HepG2 (cell line): ENCODE measurements at regions not wholly inside any gene's neighbourhood (a gene's known extent, or its start where the extent isn't known, plus 50 kb on each side); places are given as distances from the start of the nearest gene placed in this dataset.

Experiments
- AHDC1 ChIP-seq: sonication (generic); formaldehyde crosslinking; IDR thresholded peaks from 2 replicates; pipeline ENCODE4 v1.5.1; 2020; ENCODE audit warnings: mild to moderate bottlenecking, missing genetic modification reagents, borderline replicate concordance
- ATF6 ChIP-seq: sonication (generic); formaldehyde crosslinking; conservative IDR thresholded peaks from 2 replicates; pipeline ENCODE4 v1.4.0; 2020; ENCODE audit warnings: missing genetic modification reagents
- EP300 ChIP-seq, 3 experiments: sonication (generic) in 1 of 3; formaldehyde crosslinking in 1 of 3; IDR thresholded peaks; 2 replicates each; pipeline versions ENCODE4 v1.5.1 to v1.6.1; 2011 to 2020; ENCODE audit warnings: low read depth in 2 of 3, low read length in 2 of 3, borderline replicate concordance in 1 of 3, improper control_type of control experiment in 1 of 3, mild to moderate bottlenecking in 1 of 3, missing genetic modification reagents in 1 of 3, moderate library complexity in 1 of 3
- GABPA ChIP-seq, 2 experiments: IDR thresholded peaks; 2 replicates each; pipeline ENCODE4 v1.6.1; 2011 to 2016; ENCODE audit warnings: low read depth in 2 of 2, low read length in 1 of 2, missing biosample characterization in 1 of 2, missing genetic modification characterization in 1 of 2
- HIC2 ChIP-seq: sonication (generic); formaldehyde crosslinking; IDR thresholded peaks from 2 replicates; pipeline ENCODE4 v1.9.0; 2022; ENCODE audit warnings: low read depth, missing genetic modification reagents
- MEF2D ChIP-seq: sonication (generic); formaldehyde crosslinking; IDR thresholded peaks from 2 replicates; pipeline ENCODE4 v1.5.1; 2020; ENCODE audit warnings: mild to moderate bottlenecking, missing genetic modification reagents
- NFIC ChIP-seq: IDR thresholded peaks from 2 replicates; pipeline ENCODE4 v1.6.1; 2012; ENCODE audit warnings: mild to moderate bottlenecking, low read length, inconsistent platforms
- REST ChIP-seq, 2 experiments: IDR thresholded peaks; 2 replicates each; pipeline ENCODE4 v1.6.1; 2011 to 2012; ENCODE audit warnings: low read length in 2 of 2, borderline replicate concordance in 1 of 2, low read depth in 1 of 2, mild to moderate bottlenecking in 1 of 2, moderate library complexity in 1 of 2
- ZKSCAN1 ChIP-seq: fragments of 150-350 bp; IDR thresholded peaks from 2 replicates; pipeline ENCODE4 v1.6.1; 2014; ENCODE audit warnings: low read length
- ZNF30 ChIP-seq: sonication (generic); formaldehyde crosslinking; IDR thresholded peaks from 2 replicates; pipeline ENCODE4 v1.5.0; 2020; ENCODE audit warnings: mild to moderate bottlenecking, missing genetic modification reagents
- ZNF451 ChIP-seq: sonication (generic); formaldehyde crosslinking; IDR thresholded peaks from 2 replicates; pipeline ENCODE4 v1.5.0; 2020; ENCODE audit warnings: mild to moderate bottlenecking, missing genetic modification reagents

GRCh38 chr3:117543521-117543920 is 833.9 kb downstream of the TUSC7 start:
- TF ChIP-seq GABPA (IDR thresholded peaks at IDR 0.05; ENCODE audit: low read depth, low read length) (no peak), GABPA (CRISPR knock-in tag; IDR thresholded peaks at IDR 0.05; ENCODE audit: low read depth) (no peak), ZNF30 (no peak), ATF6 (CRISPR knock-in tag) (no peak), ZNF451 (CRISPR knock-in tag) (no peak), HIC2 (no peak), EP300 (IDR thresholded peaks at IDR 0.05; ENCODE audit: low read depth in 2 of 2, low read length in 2 of 2) (no peak), EP300 (CRISPR knock-in tag; IDR thresholded peaks at IDR 0.05; ENCODE audit: borderline replicate concordance) (no peak), REST (IDR thresholded peaks at IDR 0.05; ENCODE audit: borderline replicate concordance in 1 of 2, low read depth in 1 of 2, low read length in 2 of 2) (no peak), NFIC (no peak), ZKSCAN1 (no peak), MEF2D (no peak), AHDC1 (no peak)
